Uterus (tissue), 3 donors: ENCODE measurements at regions not wholly inside any gene's neighbourhood (a gene's known extent, or its start where the extent isn't known, plus 50 kb on each side); places are given as distances from the start of the nearest gene placed in this dataset.

Experiments used
- DNase-seq, 2 donors: peaks; one replicate each; pipeline ENCODE4 v3.0.0-alpha.2; 2019 to 2020
- H3K27ac ChIP-seq, 2 donors: fragments of 200-600 bp; sonication (generic); 1 replicate in 1 of 2; 2 replicates in 1 of 2; pipeline ENCODE4 v1.5.1; 2016 to 2018
- H3K27me3 ChIP-seq, 2 donors: fragments of 200-600 bp; sonication (generic); one replicate each; pipeline ENCODE4 v1.5.1; 2018 to 2019; ENCODE audit warnings: control low read depth in 1 of 2
- H3K36me3 ChIP-seq, 2 donors: fragments of 200-600 bp; sonication (generic); one replicate each; pipeline ENCODE4 v1.5.1; 2019; ENCODE audit warnings: control low read depth in 1 of 2
- H3K4me1 ChIP-seq, 2 donors: fragments of 200-600 bp; sonication (generic); one replicate each; pipeline ENCODE4 v1.5.1; 2018 to 2019; ENCODE audit warnings: control low read depth in 1 of 2
- H3K4me3 ChIP-seq, 2 donors: fragments of 200-600 bp; sonication (generic); 1 replicate in 1 of 2; 2 replicates in 1 of 2; pipeline ENCODE4 v1.5.1; 2018 to 2019; ENCODE audit warnings: mild to moderate bottlenecking in 1 of 2
- H3K9me3 ChIP-seq, 2 donors: fragments of 200-600 bp; sonication (generic); one replicate each; pipeline ENCODE4 v1.5.1; 2019; ENCODE audit warnings: control low read depth in 1 of 2
- CTCF ChIP-seq, 4 experiments: fragments of 200-600 bp in 2 of 4; fragments of 450-650 bp in 2 of 4; sonication (generic) in 2 of 4; IDR thresholded peaks; one replicate each; pipeline ENCODE4 v1.5.1; 2016 to 2019; ENCODE audit warnings: antibody characterized with exemption in 4 of 4, mild to moderate bottlenecking in 2 of 4, moderate library complexity in 1 of 4
- POLR2A ChIP-seq, 2 donors: fragments of 450-650 bp; IDR thresholded peaks; one replicate each; pipeline ENCODE4 v1.6.1; 2016; ENCODE audit warnings: antibody characterized with exemption in 2 of 2, mild to moderate bottlenecking in 1 of 2, moderate library complexity in 1 of 2
- intact Hi-C: fragments of 100-400 bp; cut with DNase I; formaldehyde crosslinking; loops from one replicate; pipeline ENCODE4 v1.15.1; 2023; ENCODE audit warnings: low total_unique reads
- donor health status: DM: yes; HTN: yes; CAD: no.

DNA sequence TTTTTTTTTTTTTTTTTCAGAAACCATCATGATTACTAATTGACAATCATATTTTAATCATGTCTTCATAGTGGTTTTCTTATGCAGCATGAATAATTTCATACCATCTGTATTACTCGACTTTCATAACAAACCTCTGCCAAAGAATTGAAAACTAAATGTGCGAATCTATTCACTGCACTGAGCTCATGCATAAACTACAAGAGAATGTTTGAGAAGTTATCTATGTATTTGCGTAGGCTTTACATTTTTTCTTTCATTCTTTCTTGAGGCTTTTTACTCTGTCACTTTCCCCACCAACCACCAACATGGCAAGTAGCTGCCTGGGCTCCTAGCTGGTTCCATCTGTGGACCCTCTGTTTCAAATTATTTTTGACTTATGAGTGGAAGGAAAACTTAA lies 1761.0 kb downstream of the STIM2 start:
- intact Hi-C loops, result no loop called here

GRCh38 chr4:28636971-28637370 lies 1776.3 kb downstream of the STIM2 start:
- Histone ChIP-seq H3K4me1 (no peaks in the 10 kb centered on the region), H3K9me3 (no peaks in the 10 kb centered on the region), H3K36me3 (no peaks in the 10 kb centered on the region), H3K27ac (no peak overlapping the region), H3K27me3 (no peaks in the 10 kb centered on the region), H3K4me3 (no peak overlapping the region)
- intact Hi-C loops, result no loop called here
- no peak for DNase-seq
- TF ChIP-seq POLR2A (IDR thresholded peaks at IDR 0.05), result no peak
- TF ChIP-seq CTCF (IDR thresholded peaks at IDR 0.05), result no peak

More for the DNA sequence above, 1761.0 kb downstream of the STIM2 start:
- no peak for TF ChIP-seq POLR2A (IDR thresholded peaks at IDR 0.05)
- no peak for TF ChIP-seq CTCF (IDR thresholded peaks at IDR 0.05)
- DNase-seq, result no peak
- Histone ChIP-seq H3K27me3 (no peaks in the 10 kb centered on the region), H3K27ac (no peak overlapping the region), H3K36me3 (no peaks in the 10 kb centered on the region), H3K4me1 (no peaks in the 10 kb centered on the region), H3K4me3 (no peak overlapping the region), H3K9me3 (no peaks in the 10 kb centered on the region)

- Histone ChIP-seq H3K9me3 (no peaks in the 10 kb centered on the region), H3K27ac (no peak overlapping the region), H3K27me3 (no peaks in the 10 kb centered on the region), H3K4me3 (no peak overlapping the region), H3K4me1 (no peaks in the 10 kb centered on the region), H3K36me3 (no peaks in the 10 kb centered on the region)
- DNase-seq, result no peak
- intact Hi-C loops, result no loop called here
- TF ChIP-seq CTCF (IDR thresholded peaks at IDR 0.05), result no peak
- no peak for TF ChIP-seq POLR2A (IDR thresholded peaks at IDR 0.05)
Observed at GRCh38 chr4:28639747-28640146, 1779.1 kb downstream of the STIM2 start.

GRCh38 chr4:28654618-28655017 lies 1794.0 kb downstream of the STIM2 start:
- no peaks in the 10 kb centered on the region for H3K4me1 ChIP-seq
- H3K36me3 ChIP-seq, result no peaks in the 10 kb centered on the region
- TF ChIP-seq CTCF (IDR thresholded peaks at IDR 0.05), result no peak
- TF ChIP-seq POLR2A (IDR thresholded peaks at IDR 0.05), result no peak
- no peaks in the 10 kb centered on the region for H3K27me3 ChIP-seq
- H3K9me3 ChIP-seq, result no peaks in the 10 kb centered on the region
- DNase-seq, result no peak
- no peak overlapping the region for H3K27ac ChIP-seq
- intact Hi-C loops, result no loop called here
- H3K4me3 ChIP-seq, result no peak overlapping the region

GRCh38 chr4:28665306-28665705 lies 1804.7 kb downstream of the STIM2 start:
- no peak overlapping the region for H3K4me3 ChIP-seq
- H3K27me3 ChIP-seq, result no peaks in the 10 kb centered on the region
- no peaks in the 10 kb centered on the region for H3K4me1 ChIP-seq
- DNase-seq, result no peak
- intact Hi-C loops, result no loop called here
- H3K9me3 ChIP-seq, result no peaks in the 10 kb centered on the region
- no peak overlapping the region for H3K27ac ChIP-seq
- TF ChIP-seq POLR2A (IDR thresholded peaks at IDR 0.05) (no peak), CTCF (IDR thresholded peaks at IDR 0.05) (no peak)
- no peaks in the 10 kb centered on the region for H3K36me3 ChIP-seq
